CD14-positive monocyte (primary cell): ENCODE measurements at regions not wholly inside any gene's neighbourhood (a gene's known extent, or its start where the extent isn't known, plus 50 kb on each side); places are given as distances from the start of the nearest gene placed in this dataset.

Source experiments
- DNase-seq, 3 donors: peaks; one replicate each; pipeline ENCODE4 v3.0.0-alpha.2; 2011 to 2022
- H2AFZ ChIP-seq: 2 replicates; pipeline ENCODE4 v1.6.0; 2012; ENCODE audit warnings: mild to moderate bottlenecking, low read depth, low read length, inconsistent platforms; ENCODE audit not compliant: insufficient read depth, poor library complexity, severe bottlenecking
- H3K27ac ChIP-seq, 2 donors: 1 replicate in 1 of 2; 2 replicates in 1 of 2; pipeline ENCODE4 v1.5.1; 2012 to 2013; ENCODE audit warnings: low read length in 2 of 2, control low read depth in 1 of 2, inconsistent platforms in 1 of 2, low read depth in 1 of 2, mild to moderate bottlenecking in 1 of 2
- H3K27me3 ChIP-seq, 2 donors: one replicate each; pipeline versions ENCODE4 v1.6.0 to v1.6.1; 2011 to 2013; ENCODE audit warnings: low read length in 2 of 2; ENCODE audit not compliant: control insufficient read depth in 2 of 2, insufficient read depth in 2 of 2
- H3K36me3 ChIP-seq, 2 donors: replicated peaks in 1 of 2; 1 replicate in 1 of 2; 2 replicates in 1 of 2; pipeline versions ENCODE4 v1.5.1 to v1.6.1; 2012 to 2013; ENCODE audit warnings: low read length in 2 of 2, control low read depth in 1 of 2, inconsistent platforms in 1 of 2, mild to moderate bottlenecking in 1 of 2; ENCODE audit not compliant: insufficient read depth in 2 of 2, control insufficient read depth in 1 of 2
- H3K4me1 ChIP-seq, 2 donors: 1 replicate in 1 of 2; 2 replicates in 1 of 2; pipeline versions ENCODE4 v1.5.1 to v1.6.1; 2012 to 2013; ENCODE audit warnings: low read length in 2 of 2, control low read depth in 1 of 2, inconsistent platforms in 1 of 2, mild to moderate bottlenecking in 1 of 2, moderate library complexity in 1 of 2; ENCODE audit not compliant: insufficient read depth in 2 of 2, control insufficient read depth in 1 of 2
- H3K4me2 ChIP-seq: replicated peaks from 2 replicates; pipeline ENCODE3; 2012; ENCODE audit warnings: low read length, moderate library complexity, mild to moderate bottlenecking; ENCODE audit not compliant: poor library complexity, severe bottlenecking; ENCODE audit errors: extremely low read depth
- H3K4me3 ChIP-seq, 3 experiments: fragments of 200-600 bp in 1 of 3; sonication (generic) in 1 of 3; replicated peaks in 1 of 3; 1 replicate in 2 of 3; 2 replicates in 1 of 3; pipeline ENCODE4 v1.5.1; 2011 to 2013; ENCODE audit warnings: low read length in 3 of 3, mild to moderate bottlenecking in 3 of 3, control low read depth in 2 of 3, low read depth in 2 of 3, inconsistent platforms in 1 of 3, moderate library complexity in 1 of 3
- H3K79me2 ChIP-seq: 2 replicates; pipeline ENCODE4 v1.6.0; 2012; ENCODE audit warnings: mild to moderate bottlenecking, control low read depth, inconsistent platforms, low read length, moderate library complexity; ENCODE audit not compliant: insufficient read depth
- H3K9ac ChIP-seq: 2 replicates; pipeline ENCODE4 v1.6.0; 2017; ENCODE audit warnings: low read length, mild to moderate bottlenecking; ENCODE audit not compliant: insufficient read depth, poor library complexity, severe bottlenecking
- H3K9me3 ChIP-seq, 2 donors: replicated peaks in 1 of 2; 1 replicate in 1 of 2; 2 replicates in 1 of 2; pipeline versions ENCODE4 v1.5.1 to v1.6.1; 2012 to 2013; ENCODE audit warnings: low read length in 2 of 2, control low read depth in 1 of 2; ENCODE audit not compliant: control insufficient read depth in 1 of 2, insufficient read depth in 1 of 2
- H4K20me1 ChIP-seq: 2 replicates; pipeline ENCODE4 v1.6.0; 2012; ENCODE audit warnings: mild to moderate bottlenecking, low read length, control low read depth, moderate library complexity; ENCODE audit not compliant: insufficient read depth
- H3K27ac Mint-ChIP-seq, 7 donors: one replicate each; pipeline ENCODE4 v1.8.0; 2020; ENCODE audit warnings: mild to moderate bottlenecking in 7 of 7, mixed read lengths in 7 of 7, moderate library complexity in 6 of 7, inconsistent platforms in 2 of 7
- H3K27me3 Mint-ChIP-seq, 3 donors: one replicate each; pipeline ENCODE4 v1.8.0; 2021 to 2022; ENCODE audit warnings: low read depth in 3 of 3, mild to moderate bottlenecking in 3 of 3, mixed read lengths in 3 of 3, moderate library complexity in 3 of 3, inconsistent platforms in 1 of 3
- H3K36me3 Mint-ChIP-seq, 2 donors: one replicate each; pipeline ENCODE4 v1.8.0; 2020; ENCODE audit warnings: mixed read lengths in 2 of 2, inconsistent platforms in 1 of 2, mild to moderate bottlenecking in 1 of 2
- H3K4me1 Mint-ChIP-seq: one replicate; pipeline ENCODE4 v1.8.0; 2020; ENCODE audit warnings: mild to moderate bottlenecking, mixed read lengths
- H3K4me3 Mint-ChIP-seq, 2 donors: one replicate each; pipeline ENCODE4 v1.8.0; 2020; ENCODE audit warnings: mild to moderate bottlenecking in 2 of 2, mixed read lengths in 2 of 2, moderate library complexity in 1 of 2
- H3K9me3 Mint-ChIP-seq, 7 donors: one replicate each; pipeline ENCODE4 v1.8.0; 2020 to 2022; ENCODE audit warnings: mixed read lengths in 7 of 7, mild to moderate bottlenecking in 6 of 7, moderate library complexity in 6 of 7, inconsistent platforms in 2 of 7
- CTCF ChIP-seq: fragments of 200-600 bp; IDR thresholded peaks from one replicate; pipeline ENCODE4 v1.8.0; 2022; ENCODE audit warnings: antibody characterized with exemption, mild to moderate bottlenecking
- WGBS: methylation state at CpG from one replicate; pipeline ENCODE4 v1.1.5; 2013; ENCODE audit warnings: missing lambda C conversion rate; ENCODE audit not compliant: insufficient coverage; 5-methylcytosine and 5-hydroxymethylcytosine counted together
- intact Hi-C, 2 donors: fragments of 100-400 bp; cut with micrococcal nuclease; formaldehyde crosslinking; loops; one replicate each; pipeline versions ENCODE4 v1.15.0 to v1.15.1; 2023

GRCh38 chr6:73955800-73956199, 259.8 kb downstream of the CD109 start:
- Histone ChIP-seq H3K27me3 (no peaks in the 10 kb centered on the region), H3K4me2 (no peak overlapping the region), H3K9me3 (no peaks in the 10 kb centered on the region), H3K27ac (no peak overlapping the region), H3K4me3 (no peak overlapping the region), H2AFZ (no peak overlapping the region), H3K4me1 (no peaks in the 10 kb centered on the region), H4K20me1 (no peaks in the 10 kb centered on the region), H3K9ac (no peak overlapping the region), H3K79me2 (no peaks in the 10 kb centered on the region), H3K36me3 (no peaks in the 10 kb centered on the region)
- no peaks in the 10 kb centered on the region for H3K4me1 Mint-ChIP-seq
- H3K36me3 Mint-ChIP-seq: no peaks in the 10 kb centered on the region
- TF ChIP-seq CTCF: no peak
- intact Hi-C loops: no loop called here
- WGBS: no CpG with 5 or more reads among the region's 4 CpGs
- no peak overlapping the region for H3K27ac Mint-ChIP-seq
- peaks cover 0 to 2% (median 0%) of the 10 kb centered on the region in 7 donors for H3K9me3 Mint-ChIP-seq
- H3K4me3 Mint-ChIP-seq: no peak overlapping the region
- no peak for DNase-seq
- H3K27me3 Mint-ChIP-seq: peaks cover 0 to 2% (median 0%) of the 10 kb centered on the region in 3 donors

DNA sequence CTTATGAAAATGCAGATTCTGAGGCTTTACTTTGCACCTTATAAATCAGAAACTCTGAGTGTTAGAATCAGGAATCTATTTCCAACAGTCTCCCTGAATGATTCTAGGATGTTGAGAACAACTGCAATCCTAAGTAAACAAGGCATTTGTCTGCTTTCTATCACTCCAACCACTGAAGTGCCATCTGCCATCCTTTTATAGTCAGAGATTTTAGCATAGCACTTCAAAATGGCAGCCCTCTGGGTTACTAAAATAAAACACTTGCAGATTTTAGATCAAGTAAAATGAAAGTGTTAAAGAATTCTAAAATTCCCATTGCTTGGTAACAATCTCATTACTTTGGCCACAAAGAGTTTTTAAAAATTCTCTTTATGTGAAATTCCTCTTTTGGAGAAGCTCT, 258.9 kb downstream of the CD109 start:
- no peaks in the 10 kb centered on the region for H3K79me2 ChIP-seq
- H3K4me3 ChIP-seq: no peak overlapping the region
- no peak overlapping the region for H3K4me3 Mint-ChIP-seq
- intact Hi-C loops: no loop called here
- no peaks in the 10 kb centered on the region for H3K36me3 Mint-ChIP-seq
- no peak for DNase-seq
- H3K27ac ChIP-seq: no peak overlapping the region
- no peak overlapping the region for H3K4me2 ChIP-seq
- H3K9me3 ChIP-seq: no peaks in the 10 kb centered on the region
- peaks cover 0 to 2% (median 0%) of the 10 kb centered on the region in 7 donors for H3K9me3 Mint-ChIP-seq
- no peaks in the 10 kb centered on the region for H3K4me1 Mint-ChIP-seq
- no peak overlapping the region for H3K27ac Mint-ChIP-seq
- H3K27me3 ChIP-seq: no peaks in the 10 kb centered on the region
- H3K27me3 Mint-ChIP-seq: peaks cover 0 to 2% (median 0%) of the 10 kb centered on the region in 3 donors
- H3K36me3 ChIP-seq: no peaks in the 10 kb centered on the region
- no peaks in the 10 kb centered on the region for H4K20me1 ChIP-seq
- H3K9ac ChIP-seq: no peak overlapping the region
- H2AFZ ChIP-seq: no peak overlapping the region
- TF ChIP-seq CTCF: no peak
- no peaks in the 10 kb centered on the region for H3K4me1 ChIP-seq
